22Rv1 (cell line): ENCODE measurements at regions not wholly inside any gene's neighbourhood (a gene's known extent, or its start where the extent isn't known, plus 50 kb on each side); places are given as distances from the start of the nearest gene placed in this dataset.
"Not testable (repeated sequence)": the region's sequence is repeated elsewhere in the genome, so short reads cannot be mapped to it uniquely, and the experiment has no call there.

Source experiments
- CTCF ChIP-seq: fragments of 450-650 bp; IDR thresholded peaks from 2 replicates; pipeline ENCODE4 v1.5.1; 2017; ENCODE audit warnings: mild to moderate bottlenecking
- ZFX ChIP-seq: fragments of 450-650 bp; IDR thresholded peaks from 2 replicates; pipeline ENCODE4 v1.6.1; 2017; ENCODE audit warnings: antibody characterized with exemption, borderline replicate concordance

- not testable (repeated sequence) for TF ChIP-seq CTCF, ZFX
Measured at GRCh38 chr5:130500495-130500894, 596.2 kb downstream of the CHSY3 start.
